Activated CD4-positive, alpha-beta T cell treated with anti-CD3 and anti-CD28 coated beads, Interleukin-2, amount 10 ng/mL, durations not matched to agents 7 days and 5 days (primary cell): ENCODE measurements at regions not wholly inside any gene's neighbourhood (a gene's known extent, or its start where the extent isn't known, plus 50 kb on each side); places are given as distances from the start of the nearest gene placed in this dataset.
"Not testable (repeated sequence)": the region's sequence is repeated elsewhere in the genome, so short reads cannot be mapped to it uniquely, and the experiment has no call there.

Source experiments
- CTCF ChIA-PET: fragments of 350-600 bp; sonication (Branson Sonifier 250); formaldehyde crosslinking; loops from one replicate; lab custom pipeline; 2021; ENCODE audit warnings: antibody characterized with exemption; lab: Charles Lee
- POLR2A ChIA-PET: fragments of 350-600 bp; sonication (Branson Sonifier 250); formaldehyde crosslinking; loops from one replicate; lab custom pipeline; 2021; ENCODE audit warnings: antibody characterized with exemption; lab: Charles Lee
- DNase-seq: peaks from one replicate; pipeline ENCODE4 v3.0.0-alpha.2; 2020
- H3K27ac Mint-ChIP-seq: one replicate; pipeline ENCODE4 v1.8.0; 2021; ENCODE audit warnings: mild to moderate bottlenecking, moderate library complexity, mixed read lengths
- H3K27me3 Mint-ChIP-seq: one replicate; pipeline ENCODE4 v1.8.0; 2021; ENCODE audit warnings: mixed read lengths
- H3K36me3 Mint-ChIP-seq: one replicate; pipeline ENCODE4 v1.8.0; 2021; ENCODE audit warnings: low read depth, mixed read lengths
- H3K4me1 Mint-ChIP-seq: one replicate; pipeline ENCODE4 v1.8.0; 2021; ENCODE audit warnings: mixed read lengths
- H3K4me3 Mint-ChIP-seq: one replicate; pipeline ENCODE4 v1.8.0; 2021; ENCODE audit warnings: mild to moderate bottlenecking, moderate library complexity, mixed read lengths
- H3K9me3 Mint-ChIP-seq: one replicate; pipeline ENCODE4 v1.8.0; 2021; ENCODE audit warnings: mixed read lengths

- POLR2A ChIA-PET, result interaction anchor here (0.7 kb wide), 1 partner anchor 71 kb away, joined by 5 read pairs; no protein-coding TSS in a partner anchor
- H3K27ac Mint-ChIP-seq, result peak overlapping the region; percentile 73
- H3K36me3 Mint-ChIP-seq, result peaks cover 36% of the 10 kb centered on the region
- peaks cover 20% of the 10 kb centered on the region for H3K4me1 Mint-ChIP-seq
- DNase-seq, result no peak
- H3K27me3 Mint-ChIP-seq, result peaks cover 7% of the 10 kb centered on the region
- peaks cover 18% of the 10 kb centered on the region for H3K9me3 Mint-ChIP-seq
- peak overlapping the region; percentile 34 for H3K4me3 Mint-ChIP-seq
- CTCF ChIA-PET, result interaction anchor here (0.8 kb wide), 1 partner anchor 39 kb away, joined by 3 read pairs; no protein-coding TSS in a partner anchor
Measured at GRCh38 chr5:50501491-50502228, 60.6 kb upstream of the EMB start.

GRCh38 chr5:50513028-50513457 lies 72.0 kb upstream of the EMB start:
- H3K27me3 Mint-ChIP-seq, H3K27ac Mint-ChIP-seq, H3K4me1 Mint-ChIP-seq, H3K4me3 Mint-ChIP-seq, POLR2A ChIA-PET, H3K36me3 Mint-ChIP-seq, H3K9me3 Mint-ChIP-seq, DNase-seq: not testable (repeated sequence)
- CTCF ChIA-PET, result interaction anchor here (1.1 kb wide), 1 partner anchor 13 kb away, joined by 3 read pairs; no protein-coding TSS in a partner anchor

GRCh38 chr5:50521060-50521459 lies 80.0 kb upstream of the EMB start:
- CTCF ChIA-PET, result interaction anchor here (0.7 kb wide), 1 partner anchor 22 kb away, joined by 3 read pairs; no protein-coding TSS in a partner anchor
- H3K4me3 Mint-ChIP-seq, POLR2A ChIA-PET: not testable (repeated sequence)

GRCh38 chr5:50527514-50528060 lies 86.5 kb upstream of the EMB start:
- H3K36me3 Mint-ChIP-seq, POLR2A ChIA-PET, H3K9me3 Mint-ChIP-seq, H3K4me1 Mint-ChIP-seq, H3K4me3 Mint-ChIP-seq, H3K27ac Mint-ChIP-seq, DNase-seq, H3K27me3 Mint-ChIP-seq: not testable (repeated sequence)
- CTCF ChIA-PET, result interaction anchor here (0.7 kb wide), 1 partner anchor 82 kb away, joined by 3 read pairs; no protein-coding TSS in a partner anchor

More at GRCh38 chr5:50521060-50521459, 80.0 kb upstream of the EMB start:
- peaks cover 13% of the 10 kb centered on the region for H3K9me3 Mint-ChIP-seq
- not testable (repeated sequence) for DNase-seq, H3K27me3 Mint-ChIP-seq, H3K4me1 Mint-ChIP-seq, H3K36me3 Mint-ChIP-seq, H3K27ac Mint-ChIP-seq

GRCh38 chr5:50535393-50535792 lies 94.3 kb upstream of the EMB start:
- Mint-ChIP-seq H3K4me1 (peaks cover 2% of the 10 kb centered on the region), H3K27ac (no peak overlapping the region), H3K9me3 (peaks cover 9% of the 10 kb centered on the region), H3K4me3 (no peak overlapping the region), H3K36me3 (peaks cover 3% of the 10 kb centered on the region), H3K27me3 (no peaks in the 10 kb centered on the region)
- ChIA-PET CTCF (interaction anchor here (0.7 to 0.8 kb wide), 2 partner anchors 16 to 109 kb away, joined by 3 read pairs; no protein-coding TSS in a partner anchor), POLR2A (no interaction called here)
- DNase-seq, result no peak

- H3K4me1 Mint-ChIP-seq, H3K36me3 Mint-ChIP-seq, H3K27me3 Mint-ChIP-seq, H3K27ac Mint-ChIP-seq, DNase-seq, POLR2A ChIA-PET, H3K4me3 Mint-ChIP-seq: not testable (repeated sequence)
- peaks cover 13% of the 10 kb centered on the region for H3K9me3 Mint-ChIP-seq
- CTCF ChIA-PET, result interaction anchor here (0.6 kb wide), 1 partner anchor 312 kb away, joined by 3 read pairs; no protein-coding TSS in a partner anchor
Measured at GRCh38 chr5:50537534-50537933, 96.4 kb upstream of the EMB start.

GRCh38 chr5:50547303-50547702 lies 106.2 kb upstream of the EMB start:
- no peaks in the 10 kb centered on the region for H3K36me3 Mint-ChIP-seq
- no peaks in the 10 kb centered on the region for H3K27me3 Mint-ChIP-seq
- POLR2A ChIA-PET, result no interaction called here
- peaks cover 4% of the 10 kb centered on the region for H3K4me1 Mint-ChIP-seq
- DNase-seq, result no peak
- H3K27ac Mint-ChIP-seq, result no peak overlapping the region
- peaks cover 14% of the 10 kb centered on the region for H3K9me3 Mint-ChIP-seq
- no peak overlapping the region for H3K4me3 Mint-ChIP-seq
- CTCF ChIA-PET, result no interaction called here

- POLR2A ChIA-PET, result no interaction called here
- no peak for DNase-seq
- Mint-ChIP-seq H3K9me3 (peaks cover 11% of the 10 kb centered on the region), H3K4me3 (no peak overlapping the region), H3K27me3 (no peaks in the 10 kb centered on the region), H3K36me3 (no peaks in the 10 kb centered on the region), H3K4me1 (peaks cover 16% of the 10 kb centered on the region), H3K27ac (no peak overlapping the region)
- CTCF ChIA-PET, result no interaction called here
Measured at GRCh38 chr5:50550267-50550666, 109.2 kb upstream of the EMB start.

GRCh38 chr5:50550993-50551392 lies 109.9 kb upstream of the EMB start:
- CTCF ChIA-PET, result interaction anchor here (0.6 to 1.7 kb wide), 2 partner anchors 16 to 52 kb away, joined by 3 read pairs; no protein-coding TSS in a partner anchor
- H3K27ac Mint-ChIP-seq, result no peak overlapping the region
- H3K36me3 Mint-ChIP-seq, result no peaks in the 10 kb centered on the region
- no peak overlapping the region for H3K4me3 Mint-ChIP-seq
- DNase-seq, result no peak
- H3K27me3 Mint-ChIP-seq, result no peaks in the 10 kb centered on the region
- peaks cover 15% of the 10 kb centered on the region for H3K4me1 Mint-ChIP-seq
- peaks cover 9% of the 10 kb centered on the region for H3K9me3 Mint-ChIP-seq
- POLR2A ChIA-PET, result no interaction called here

- ChIA-PET CTCF (no interaction called here), POLR2A (no interaction called here)
- Mint-ChIP-seq H3K27me3 (no peaks in the 10 kb centered on the region), H3K9me3 (peaks cover 9% of the 10 kb centered on the region), H3K36me3 (no peaks in the 10 kb centered on the region), H3K27ac (no peak overlapping the region), H3K4me1 (peaks cover 12% of the 10 kb centered on the region), H3K4me3 (no peak overlapping the region)
- no peak for DNase-seq
Measured at GRCh38 chr5:50553560-50553984, 112.5 kb upstream of the EMB start.

GRCh38 chr5:50558640-50559039 lies 107.8 kb upstream of the PARP8 start:
- H3K4me1 Mint-ChIP-seq, H3K27ac Mint-ChIP-seq, H3K27me3 Mint-ChIP-seq, CTCF ChIA-PET, H3K9me3 Mint-ChIP-seq, H3K36me3 Mint-ChIP-seq, POLR2A ChIA-PET, DNase-seq, H3K4me3 Mint-ChIP-seq: not testable (repeated sequence)

GRCh38 chr5:50559955-50560354 lies 106.5 kb upstream of the PARP8 start:
- no peaks in the 10 kb centered on the region for H3K27me3 Mint-ChIP-seq
- H3K27ac Mint-ChIP-seq, result no peak overlapping the region
- H3K9me3 Mint-ChIP-seq, result peaks cover 5% of the 10 kb centered on the region
- H3K4me3 Mint-ChIP-seq, result no peak overlapping the region
- H3K36me3 Mint-ChIP-seq, result no peaks in the 10 kb centered on the region
- H3K4me1 Mint-ChIP-seq, result peaks cover 13% of the 10 kb centered on the region
- DNase-seq, result no peak
- ChIA-PET CTCF (no interaction called here), POLR2A (no interaction called here)

GRCh38 chr5:50562694-50563093 lies 103.7 kb upstream of the PARP8 start:
- Mint-ChIP-seq H3K27ac (no peak overlapping the region), H3K4me3 (no peak overlapping the region), H3K36me3 (peaks cover 7% of the 10 kb centered on the region), H3K27me3 (no peaks in the 10 kb centered on the region), H3K4me1 (peaks cover 15% of the 10 kb centered on the region), H3K9me3 (peaks cover 7% of the 10 kb centered on the region)
- DNase-seq, result no peak
- ChIA-PET CTCF (interaction anchor here (1.0 kb wide), 1 partner anchor 10 kb away, joined by 5 read pairs; no protein-coding TSS in a partner anchor), POLR2A (no interaction called here)
